Large intestine (tissue), 3 donors: ENCODE measurements at regions not wholly inside any gene's neighbourhood (a gene's known extent, or its start where the extent isn't known, plus 50 kb on each side); places are given as distances from the start of the nearest gene placed in this dataset.
"Not testable (repeated sequence)": the region's sequence is repeated elsewhere in the genome, so short reads cannot be mapped to it uniquely, and the experiment has no call there.

Source experiments
- DNase-seq, 2 donors: peaks; one replicate each; pipeline versions ENCODE4 v3.0.0 to v3.0.0-alpha.2; 2013
- H3K27ac ChIP-seq: one replicate; pipeline ENCODE4 v1.5.1; 2013; ENCODE audit warnings: low read length
- H3K27me3 ChIP-seq: 2 replicates; pipeline ENCODE4 v1.6.1; 2013; ENCODE audit warnings: low read length; ENCODE audit not compliant: control insufficient read depth, insufficient read depth
- H3K36me3 ChIP-seq: 2 replicates; pipeline ENCODE4 v1.6.1; 2013; ENCODE audit warnings: low read length; ENCODE audit not compliant: control insufficient read depth, insufficient read depth
- H3K4me1 ChIP-seq: one replicate; pipeline ENCODE4 v1.6.1; 2013; ENCODE audit warnings: low read length; ENCODE audit not compliant: control insufficient read depth, insufficient read depth
- H3K4me3 ChIP-seq: one replicate; pipeline ENCODE4 v1.5.1; 2013; ENCODE audit warnings: low read length
- H3K9me3 ChIP-seq: one replicate; pipeline ENCODE4 v1.6.1; 2013; ENCODE audit warnings: mild to moderate bottlenecking, low read depth, low read length, moderate library complexity; ENCODE audit not compliant: control insufficient read depth
- WGBS: methylation state at CpG from one replicate; pipeline ENCODE4 v1.1.5; 2013; ENCODE audit warnings: low lambda C conversion rate; ENCODE audit not compliant: insufficient coverage; 5-methylcytosine and 5-hydroxymethylcytosine counted together

GRCh38 chr3:186454881-186455703 lies 89.1 kb downstream of the CRYGS start:
- no peaks in the 10 kb centered on the region for H3K9me3 ChIP-seq

GRCh38 chr3:186453531-186453930 lies 90.6 kb downstream of the CRYGS start:
- no CpG with 5 or more reads among the region's 4 CpGs for WGBS
- H3K27ac ChIP-seq: no peak overlapping the region
- no peaks in the 10 kb centered on the region for H3K36me3 ChIP-seq
- H3K9me3 ChIP-seq: no peaks in the 10 kb centered on the region
- no peak for DNase-seq
- no peak overlapping the region for H3K4me3 ChIP-seq
- no peaks in the 10 kb centered on the region for H3K4me1 ChIP-seq
- peaks cover 10% of the 10 kb centered on the region for H3K27me3 ChIP-seq

More at GRCh38 chr3:186454881-186455703, 89.1 kb downstream of the CRYGS start:
- H3K27me3 ChIP-seq: peaks cover 17% of the 10 kb centered on the region
- H3K27ac ChIP-seq: no peak overlapping the region
- H3K4me3 ChIP-seq: no peak overlapping the region
- WGBS: no CpG with 5 or more reads among the region's 14 CpGs
- no peaks in the 10 kb centered on the region for H3K36me3 ChIP-seq
- H3K4me1 ChIP-seq: no peaks in the 10 kb centered on the region
- DNase-seq: no peak

GRCh38 chr3:186452517-186452916 lies 90.5 kb upstream of the DGKG start:
- no CpG with 5 or more reads among the region's 8 CpGs for WGBS
- no peak for DNase-seq
- no peaks in the 10 kb centered on the region for H3K36me3 ChIP-seq

GRCh38 chr3:186451371-186451770 lies 89.3 kb upstream of the DGKG start:
- no CpG with 5 or more reads among the region's 6 CpGs for WGBS
- H3K27ac ChIP-seq: no peak overlapping the region
- H3K27me3 ChIP-seq: peaks cover 5% of the 10 kb centered on the region
- H3K4me3 ChIP-seq: no peak overlapping the region
- no peaks in the 10 kb centered on the region for H3K9me3 ChIP-seq
- DNase-seq: no peak
- no peaks in the 10 kb centered on the region for H3K36me3 ChIP-seq
- no peaks in the 10 kb centered on the region for H3K4me1 ChIP-seq

More at GRCh38 chr3:186452517-186452916, 90.5 kb upstream of the DGKG start:
- H3K9me3 ChIP-seq: no peaks in the 10 kb centered on the region
- no peaks in the 10 kb centered on the region for H3K4me1 ChIP-seq
- H3K27ac ChIP-seq: no peak overlapping the region
- H3K4me3 ChIP-seq: no peak overlapping the region
- H3K27me3 ChIP-seq: peaks cover 7% of the 10 kb centered on the region

GRCh38 chr3:186444974-186445373 lies 82.9 kb upstream of the DGKG start:
- no peak for DNase-seq
- H3K9me3 ChIP-seq: no peaks in the 10 kb centered on the region
- peaks cover 6% of the 10 kb centered on the region for H3K27me3 ChIP-seq
- no peak overlapping the region for H3K27ac ChIP-seq
- H3K4me1 ChIP-seq: no peaks in the 10 kb centered on the region
- H3K36me3 ChIP-seq: no peaks in the 10 kb centered on the region
- H3K4me3 ChIP-seq: no peak overlapping the region
- 100% methylated on average over 1 of the region's 7 CpGs for WGBS

DNA sequence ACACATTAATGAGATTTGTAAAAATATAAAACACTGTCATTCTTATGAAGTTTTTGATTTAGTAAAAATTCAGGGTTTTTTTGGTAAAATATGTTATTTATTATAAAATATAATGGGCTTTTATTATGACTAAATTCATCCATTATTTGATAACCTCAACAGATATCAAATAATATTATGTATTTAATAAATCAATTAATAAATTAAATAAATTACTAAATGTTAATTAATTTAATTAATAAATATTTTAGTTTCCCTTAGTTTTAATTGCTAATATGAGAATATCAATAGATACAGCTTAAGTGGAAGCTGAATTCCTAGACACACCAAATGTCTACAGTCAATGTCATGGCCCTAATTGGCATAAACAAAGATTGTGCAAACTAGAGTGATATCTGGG lies 82.3 kb upstream of the DGKG start:
- DNase-seq: no peak
- Histone ChIP-seq H3K36me3 (no peaks in the 10 kb centered on the region), H3K4me3 (no peak overlapping the region), H3K27ac (no peak overlapping the region), H3K4me1 (no peaks in the 10 kb centered on the region), H3K27me3 (peaks cover 6% of the 10 kb centered on the region), H3K9me3 (no peaks in the 10 kb centered on the region)

- H3K4me3 ChIP-seq, H3K4me1 ChIP-seq, H3K27ac ChIP-seq, H3K9me3 ChIP-seq, DNase-seq, H3K27me3 ChIP-seq, H3K36me3 ChIP-seq: not testable (repeated sequence)
- 91% methylated on average over 4 of the region's 9 CpGs for WGBS
Observed at GRCh38 chr3:186442979-186443378, 80.9 kb upstream of the DGKG start.

DNA sequence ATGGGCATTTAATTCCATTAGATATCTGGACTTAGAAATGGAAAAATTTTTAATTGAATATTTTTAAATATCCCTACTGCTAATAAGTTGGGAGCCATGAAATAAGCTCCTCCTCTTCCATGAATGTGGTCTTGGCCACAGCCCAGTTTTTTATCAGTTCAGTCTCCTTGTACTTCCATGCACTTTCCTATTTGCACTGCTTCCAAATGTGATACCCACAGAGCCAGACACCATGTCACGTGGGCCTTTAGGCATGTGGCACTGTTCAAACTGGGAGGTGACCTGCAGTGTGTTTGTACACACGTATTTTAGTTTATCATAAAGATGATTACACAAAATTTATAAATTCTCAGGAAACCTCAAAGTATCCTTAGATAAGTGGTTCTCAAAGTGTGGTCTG lies 80.1 kb upstream of the DGKG start:
- no peaks in the 10 kb centered on the region for H3K36me3 ChIP-seq
- DNase-seq: no peak
- no peak overlapping the region for H3K4me3 ChIP-seq
- H3K27me3 ChIP-seq: peaks cover 5% of the 10 kb centered on the region
- WGBS: no CpG with 5 or more reads among the region's 2 CpGs
- H3K27ac ChIP-seq: no peak overlapping the region
- H3K9me3 ChIP-seq: no peaks in the 10 kb centered on the region
- no peaks in the 10 kb centered on the region for H3K4me1 ChIP-seq

- DNase-seq: no peak
- H3K27me3 ChIP-seq: no peaks in the 10 kb centered on the region
- peaks cover 2% of the 10 kb centered on the region for H3K9me3 ChIP-seq
- no peak overlapping the region for H3K4me3 ChIP-seq
- H3K4me1 ChIP-seq: no peaks in the 10 kb centered on the region
- H3K27ac ChIP-seq: no peak overlapping the region
- WGBS: 100% methylated on average over 1 of the region's 3 CpGs
- H3K36me3 ChIP-seq: no peaks in the 10 kb centered on the region
Observed at GRCh38 chr3:186440891-186441290, 78.9 kb upstream of the DGKG start.

- no peaks in the 10 kb centered on the region for H3K27me3 ChIP-seq
- whole genome bisulfite sequencing: 63% methylated on average over 3 of the region's 6 CpGs
- H3K27ac ChIP-seq: no peak overlapping the region
- no peak overlapping the region for H3K4me3 ChIP-seq
- no peaks in the 10 kb centered on the region for H3K36me3 ChIP-seq
- peaks cover 9% of the 10 kb centered on the region for H3K9me3 ChIP-seq
- no peaks in the 10 kb centered on the region for H3K4me1 ChIP-seq
- DNase-seq: no peak
Observed at GRCh38 chr3:186439725-186440124, 77.7 kb upstream of the DGKG start.

DNA sequence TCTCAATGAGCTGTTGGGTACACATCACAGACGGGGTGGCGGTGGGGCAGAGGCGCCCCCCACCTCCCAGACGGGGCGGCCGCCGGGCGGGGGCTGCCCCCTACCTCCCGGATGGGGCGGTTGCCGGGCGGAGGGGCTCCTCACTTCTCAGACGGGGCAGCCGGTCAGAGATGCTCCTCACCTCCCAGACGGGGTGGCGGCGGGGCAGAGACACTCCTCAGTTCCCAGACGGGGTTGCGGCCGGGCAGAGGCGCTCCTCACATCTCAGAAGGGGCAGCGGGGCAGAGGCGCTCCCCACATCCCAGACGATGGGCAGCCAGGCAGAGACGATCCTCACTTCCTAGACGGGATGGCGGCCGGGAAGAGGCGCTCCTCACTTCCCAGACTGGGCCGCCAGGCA lies 73.3 kb upstream of the DGKG start:
- H3K27ac ChIP-seq, H3K36me3 ChIP-seq, H3K9me3 ChIP-seq, H3K4me3 ChIP-seq, H3K27me3 ChIP-seq, H3K4me1 ChIP-seq, DNase-seq: not testable (repeated sequence)
- WGBS: no CpG with 5 or more reads among the region's 30 CpGs
